ENCODE measurements at regions not wholly inside any gene's neighbourhood (a gene's known extent, or its start where the extent isn't known, plus 50 kb on each side); places are given as distances from the start of the nearest gene placed in this dataset.
"Not testable (repeated sequence)": the region's sequence is repeated elsewhere in the genome, so short reads cannot be mapped to it uniquely, and the experiment has no call there.

DNA sequence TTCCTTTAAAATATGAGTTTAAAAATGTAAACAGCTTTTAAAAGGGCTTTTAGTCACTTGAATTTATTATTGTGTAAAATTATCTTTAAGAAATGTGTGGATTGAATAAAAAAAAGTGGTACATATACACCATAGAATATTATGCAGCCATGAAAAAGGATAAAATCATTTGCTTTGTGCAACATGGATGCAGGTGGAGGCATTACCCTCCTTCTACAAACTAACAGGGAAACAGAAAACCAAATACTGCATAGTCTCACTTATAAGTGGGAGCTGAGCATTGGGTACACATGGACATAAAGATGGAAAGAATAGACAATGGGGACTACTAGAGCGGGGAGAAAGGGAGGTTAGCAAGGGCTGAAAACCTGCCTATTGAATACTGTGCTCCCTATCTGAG lies 999.3 kb downstream of the SLITRK5 start:
- Mint-ChIP-seq H3K4me3 (no peak overlapping the region), H3K27me3 (ENCODE audit: low read depth) (no peaks in the 10 kb centered on the region), H3K36me3 (ENCODE audit: low read depth) (no peaks in the 10 kb centered on the region), H3K9me3 (no peaks in the 10 kb centered on the region), H3K27ac (no peak overlapping the region), H3K4me1 (ENCODE audit: low read depth) (no peaks in the 10 kb centered on the region)
- CTCF ChIA-PET: no interaction called here
- DNase-seq: no peak
- intact Hi-C loops (cut with micrococcal nuclease): no loop called here

DNA sequence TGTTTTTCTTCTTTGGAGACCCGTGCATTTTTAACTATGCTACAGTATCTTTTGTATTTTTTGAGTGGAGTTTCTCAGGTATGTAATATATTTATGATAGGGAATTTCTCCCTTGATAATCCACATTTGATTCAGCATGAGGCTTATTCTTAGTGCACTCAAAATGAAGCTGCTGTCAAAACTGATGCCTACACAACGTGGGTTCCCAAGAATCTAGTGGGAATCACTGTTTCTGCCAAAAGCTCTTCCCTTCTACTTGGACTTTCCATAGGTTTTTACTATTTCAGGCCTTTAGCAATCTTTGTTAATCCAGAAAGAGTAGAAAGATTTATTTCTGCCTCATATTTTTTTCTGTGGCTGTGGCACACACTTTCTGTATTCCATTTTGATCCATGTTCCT lies 1003.7 kb downstream of the SLITRK5 start:
- no peaks in the 10 kb centered on the region for H3K9me3 Mint-ChIP-seq
- no peaks in the 10 kb centered on the region for H3K36me3 Mint-ChIP-seq (ENCODE audit: low read depth)
- CTCF ChIA-PET: no interaction called here
- intact Hi-C loops (cut with micrococcal nuclease): no loop called here
- DNase-seq: no peak
- no peaks in the 10 kb centered on the region for H3K4me1 Mint-ChIP-seq (ENCODE audit: low read depth)
- no peak overlapping the region for H3K4me3 Mint-ChIP-seq
- no peak overlapping the region for H3K27ac Mint-ChIP-seq
- H3K27me3 Mint-ChIP-seq (ENCODE audit: low read depth): no peaks in the 10 kb centered on the region

DNA sequence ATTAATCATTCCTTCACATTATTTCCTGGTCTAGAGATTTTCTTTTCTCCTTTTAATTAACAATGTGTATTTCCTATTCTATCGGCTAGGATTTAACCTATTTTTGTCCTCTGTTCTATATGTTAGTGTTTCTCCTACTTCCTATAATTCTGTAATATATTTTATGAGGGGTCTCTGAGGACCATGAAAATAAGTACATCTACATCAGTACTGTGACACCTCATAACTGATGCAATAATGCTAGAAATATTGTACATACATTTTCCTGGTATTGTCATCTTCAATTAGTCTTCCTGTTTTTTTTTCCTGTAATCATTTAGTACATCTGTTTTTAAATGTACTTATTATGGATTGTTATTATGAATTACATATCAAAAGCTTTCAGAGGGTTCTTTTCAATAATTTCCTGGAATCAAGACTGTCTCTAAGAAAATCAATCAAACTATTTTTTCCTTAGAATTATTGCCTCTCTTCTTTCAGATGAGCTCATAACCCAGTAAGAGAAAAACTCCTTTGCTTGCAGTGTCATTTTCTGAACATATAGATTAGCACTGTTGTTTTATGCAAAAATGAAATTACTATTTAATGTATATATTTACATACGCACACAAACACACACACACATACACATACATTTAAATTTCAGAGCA lies 1004.3 kb downstream of the SLITRK5 start:
- no peaks in the 10 kb centered on the region for H3K4me1 Mint-ChIP-seq (ENCODE audit: low read depth)
- no peaks in the 10 kb centered on the region for H3K36me3 Mint-ChIP-seq (ENCODE audit: low read depth)
- H3K4me3 Mint-ChIP-seq: no peak overlapping the region
- intact Hi-C loops (cut with micrococcal nuclease): no loop called here
- H3K27ac Mint-ChIP-seq: no peak overlapping the region
- no peak for DNase-seq
- H3K9me3 Mint-ChIP-seq: no peaks in the 10 kb centered on the region
- H3K27me3 Mint-ChIP-seq (ENCODE audit: low read depth): no peaks in the 10 kb centered on the region
- CTCF ChIA-PET: no interaction called here

DNA sequence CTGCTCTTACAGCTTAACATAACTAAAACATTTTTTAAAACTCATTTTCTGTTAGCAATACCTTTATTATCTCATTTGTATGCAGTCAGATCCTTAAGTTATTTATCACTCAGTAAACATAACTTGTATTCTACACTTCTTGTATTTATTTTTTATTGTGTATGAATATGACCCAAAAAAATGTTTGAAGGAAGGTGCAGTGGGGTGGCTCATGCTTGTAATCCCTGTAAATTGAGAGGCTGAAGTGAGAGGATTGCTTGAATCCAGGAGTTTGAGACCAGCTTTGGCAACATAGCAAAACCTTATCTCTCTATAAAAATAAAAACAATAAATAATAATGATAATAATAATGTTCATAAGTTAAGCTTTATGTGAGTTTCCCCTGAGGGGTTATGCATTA lies 1004.8 kb downstream of the SLITRK5 start:
- no peak overlapping the region for H3K27ac Mint-ChIP-seq
- H3K36me3 Mint-ChIP-seq (ENCODE audit: low read depth): no peaks in the 10 kb centered on the region
- CTCF ChIA-PET: no interaction called here
- H3K4me1 Mint-ChIP-seq (ENCODE audit: low read depth): no peaks in the 10 kb centered on the region
- H3K9me3 Mint-ChIP-seq: no peaks in the 10 kb centered on the region
- no peaks in the 10 kb centered on the region for H3K27me3 Mint-ChIP-seq (ENCODE audit: low read depth)
- intact Hi-C loops (cut with micrococcal nuclease): no loop called here
- no peak for DNase-seq
- no peak overlapping the region for H3K4me3 Mint-ChIP-seq

DNA sequence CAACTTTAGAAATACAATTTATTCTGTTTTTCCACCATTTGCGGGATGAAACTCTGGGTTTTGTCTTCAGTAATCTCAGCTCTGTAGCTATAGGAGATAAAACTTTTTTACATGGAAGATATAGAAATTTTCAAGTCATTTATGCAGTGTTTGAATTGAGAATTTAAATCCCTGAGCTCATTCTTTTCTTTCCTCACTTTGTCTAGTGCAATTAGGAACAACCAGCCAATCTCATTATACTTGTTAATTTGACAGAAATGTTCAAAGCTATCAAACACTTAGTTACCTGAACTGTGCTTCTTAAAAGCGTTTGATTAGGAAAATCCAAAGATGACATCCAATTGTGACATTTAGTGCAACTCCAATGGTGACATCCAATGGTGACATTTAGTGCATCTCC lies 1014.3 kb downstream of the SLITRK5 start:
- intact Hi-C loops (cut with micrococcal nuclease): no loop called here
- H3K4me1 Mint-ChIP-seq (ENCODE audit: low read depth): no peaks in the 10 kb centered on the region
- DNase-seq: no peak
- H3K4me3 Mint-ChIP-seq: no peak overlapping the region
- no peaks in the 10 kb centered on the region for H3K9me3 Mint-ChIP-seq
- no peaks in the 10 kb centered on the region for H3K27me3 Mint-ChIP-seq (ENCODE audit: low read depth)
- H3K27ac Mint-ChIP-seq: no peak overlapping the region
- CTCF ChIA-PET: no interaction called here
- H3K36me3 Mint-ChIP-seq (ENCODE audit: low read depth): no peaks in the 10 kb centered on the region

DNA sequence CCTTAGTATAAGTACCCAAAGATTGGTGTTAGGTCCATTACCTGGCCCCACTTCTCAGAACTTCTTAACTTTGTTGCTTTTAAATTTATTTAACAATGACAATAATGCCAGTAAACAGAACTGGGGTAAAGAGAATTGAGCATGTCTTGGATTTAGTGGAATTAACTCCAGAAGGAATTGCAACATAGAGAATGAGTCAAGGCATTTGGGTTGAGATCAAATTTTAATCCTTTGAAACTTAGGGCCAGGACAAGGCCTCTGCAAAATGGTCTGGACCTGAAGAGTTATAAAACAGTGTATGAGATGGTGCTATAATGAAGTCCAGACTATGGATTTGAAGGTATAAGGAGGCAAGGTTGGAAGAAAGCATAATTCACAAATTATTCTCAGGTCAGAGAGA lies 1030.4 kb downstream of the SLITRK5 start:
- DNase-seq: no peak
- Mint-ChIP-seq H3K4me1 (ENCODE audit: low read depth) (no peaks in the 10 kb centered on the region), H3K36me3 (ENCODE audit: low read depth) (no peaks in the 10 kb centered on the region), H3K4me3 (no peak overlapping the region), H3K27ac (no peak overlapping the region), H3K9me3 (peaks cover 5% of the 10 kb centered on the region), H3K27me3 (ENCODE audit: low read depth) (no peaks in the 10 kb centered on the region)
- intact Hi-C loops (cut with micrococcal nuclease): no loop called here
- CTCF ChIA-PET: no interaction called here

DNA sequence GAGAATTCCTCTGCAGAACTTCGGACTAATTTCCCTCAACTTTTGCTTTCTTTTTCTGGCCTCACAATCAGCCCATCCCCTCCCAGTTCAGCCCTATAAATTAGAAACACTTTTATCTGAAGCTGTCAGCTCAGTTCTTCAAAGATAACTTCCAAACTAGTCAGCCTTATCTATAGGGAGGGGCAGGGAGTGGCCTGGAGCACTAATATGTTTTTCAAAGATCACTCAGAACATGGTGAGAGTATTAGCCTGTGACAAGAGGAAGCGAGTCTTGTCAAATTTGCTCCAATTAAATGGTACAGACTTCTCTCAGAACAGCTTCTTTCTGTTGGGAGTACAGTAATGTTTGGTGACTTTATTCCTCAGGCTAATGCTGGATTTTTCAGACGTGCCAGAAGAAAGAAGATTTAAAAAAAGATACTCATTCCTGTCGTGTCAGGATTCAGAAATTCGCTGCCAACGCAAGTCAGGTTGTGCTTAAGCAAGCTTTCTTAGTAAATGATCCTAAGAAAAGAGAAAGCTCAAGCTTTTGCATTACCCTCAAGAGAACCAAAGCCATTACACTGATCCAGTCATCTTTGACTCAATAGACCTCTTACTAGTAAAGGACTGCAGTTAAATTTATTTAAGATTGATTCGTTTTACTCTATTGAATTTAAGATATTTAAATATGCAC lies 1033.6 kb downstream of the SLITRK5 start:
- H3K27me3 Mint-ChIP-seq (ENCODE audit: low read depth): no peaks in the 10 kb centered on the region
- H3K4me3 Mint-ChIP-seq: no peak overlapping the region
- intact Hi-C loops (cut with micrococcal nuclease): no loop called here
- H3K4me1 Mint-ChIP-seq (ENCODE audit: low read depth): no peaks in the 10 kb centered on the region
- H3K9me3 Mint-ChIP-seq: peaks cover 1% of the 10 kb centered on the region
- CTCF ChIA-PET: interaction anchor here (1.1 kb wide), 1 partner anchor 10 kb away, joined by 3 read pairs; no protein-coding TSS in a partner anchor
- H3K27ac Mint-ChIP-seq: no peak overlapping the region
- no peaks in the 10 kb centered on the region for H3K36me3 Mint-ChIP-seq (ENCODE audit: low read depth)
- DNase-seq: no peak

DNA sequence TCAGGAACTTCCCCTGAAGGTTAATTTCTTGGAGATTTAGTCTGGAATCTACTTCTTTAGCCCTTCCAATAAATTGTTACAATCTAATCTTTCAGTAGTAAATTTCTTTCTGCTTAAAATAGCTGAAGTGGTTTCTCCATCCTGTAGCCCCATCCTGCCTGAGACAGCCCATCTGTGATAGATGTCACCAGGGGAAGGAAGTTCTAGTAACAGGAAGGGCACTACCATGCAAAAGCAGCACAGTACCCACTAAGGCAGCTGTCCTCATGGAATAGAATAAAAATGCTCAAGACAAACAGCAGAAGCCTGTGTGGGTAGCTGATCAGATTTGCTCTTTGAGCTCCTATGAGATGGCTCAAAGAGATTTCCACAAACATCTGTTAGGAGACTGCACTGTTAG lies 1036.5 kb downstream of the SLITRK5 start:
- CTCF ChIA-PET: no interaction called here
- Mint-ChIP-seq H3K36me3 (ENCODE audit: low read depth) (no peaks in the 10 kb centered on the region), H3K4me3 (no peak overlapping the region), H3K27me3 (ENCODE audit: low read depth) (no peaks in the 10 kb centered on the region), H3K4me1 (ENCODE audit: low read depth) (no peaks in the 10 kb centered on the region), H3K9me3 (peaks cover 1% of the 10 kb centered on the region), H3K27ac (no peak overlapping the region)
- no peak for DNase-seq
- intact Hi-C loops (cut with micrococcal nuclease): no loop called here

DNA sequence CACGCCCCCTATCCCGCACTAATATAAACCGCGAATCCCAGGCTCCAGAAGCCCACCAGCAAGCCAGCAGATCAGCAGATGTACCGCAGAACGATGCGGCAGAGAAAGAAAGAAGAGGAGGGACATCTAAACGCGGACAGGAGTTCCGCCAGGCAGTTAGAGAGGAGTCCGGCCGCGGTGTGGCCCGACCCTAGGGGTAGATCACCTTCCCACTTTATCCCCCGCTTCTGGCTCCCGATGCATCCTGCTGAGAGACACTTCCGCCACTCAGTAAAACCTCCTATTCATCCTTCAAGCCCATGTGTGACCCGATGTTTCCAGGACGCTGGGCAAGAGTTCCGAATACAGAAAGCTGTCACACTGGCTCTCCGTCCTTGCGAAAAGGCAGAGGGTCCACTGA lies 1046.8 kb downstream of the SLITRK5 start:
- no peak for DNase-seq
- H3K36me3 Mint-ChIP-seq (ENCODE audit: low read depth): no peaks in the 10 kb centered on the region
- intact Hi-C loops (cut with micrococcal nuclease): no loop called here
- H3K4me1 Mint-ChIP-seq (ENCODE audit: low read depth): no peaks in the 10 kb centered on the region
- no peak overlapping the region for H3K4me3 Mint-ChIP-seq
- H3K27ac Mint-ChIP-seq: no peak overlapping the region
- CTCF ChIA-PET: no interaction called here
- H3K27me3 Mint-ChIP-seq (ENCODE audit: low read depth): no peaks in the 10 kb centered on the region
- peaks cover 8% of the 10 kb centered on the region for H3K9me3 Mint-ChIP-seq

DNA sequence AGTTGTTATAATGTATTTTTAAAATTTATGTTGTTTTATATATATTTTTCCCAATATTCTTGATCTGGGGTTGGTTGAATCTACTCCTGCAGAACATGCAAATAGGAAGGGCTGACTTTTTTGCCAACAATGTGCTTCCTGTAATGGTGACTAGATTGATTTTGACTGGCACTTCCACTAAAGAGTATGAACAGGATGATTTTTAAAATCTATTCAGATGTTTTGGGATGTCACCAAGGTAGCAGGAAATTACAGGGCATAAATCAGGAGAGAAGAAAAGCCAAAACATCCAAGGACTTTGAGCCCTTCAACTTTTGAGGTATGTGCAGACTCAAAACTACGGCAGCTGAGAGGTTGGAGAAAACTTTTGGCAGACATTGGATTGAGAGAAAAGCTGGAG lies 1047.6 kb downstream of the SLITRK5 start:
- Mint-ChIP-seq H3K4me3 (no peak overlapping the region), H3K9me3 (peaks cover 8% of the 10 kb centered on the region), H3K27ac (no peak overlapping the region), H3K4me1 (ENCODE audit: low read depth) (no peaks in the 10 kb centered on the region), H3K36me3 (ENCODE audit: low read depth) (no peaks in the 10 kb centered on the region), H3K27me3 (ENCODE audit: low read depth) (no peaks in the 10 kb centered on the region)
- intact Hi-C loops (cut with micrococcal nuclease): no loop called here
- DNase-seq: no peak
- CTCF ChIA-PET: no interaction called here

DNA sequence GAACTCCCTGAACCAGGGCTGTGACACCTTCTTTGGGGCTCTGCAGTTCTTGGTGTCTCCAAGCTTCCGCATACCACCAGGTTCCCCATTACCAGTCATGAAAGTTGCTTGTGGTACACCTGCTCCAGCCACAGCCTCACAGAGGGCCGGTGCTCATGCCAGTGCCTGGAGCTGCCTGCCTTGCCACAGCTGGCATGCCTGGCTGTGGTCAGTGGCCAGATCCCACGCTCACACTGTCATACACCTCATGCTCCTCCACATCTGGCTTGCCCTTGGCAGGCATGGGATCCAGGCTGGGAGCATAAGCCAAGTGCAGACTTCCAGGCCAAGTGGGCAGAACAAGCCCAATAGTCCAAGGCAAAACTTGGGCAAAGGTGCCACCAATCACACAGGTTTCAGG lies 1054.9 kb downstream of the SLITRK5 start:
- DNase-seq: no peak
- no peaks in the 10 kb centered on the region for H3K27me3 Mint-ChIP-seq (ENCODE audit: low read depth)
- CTCF ChIA-PET: no interaction called here

DNA sequence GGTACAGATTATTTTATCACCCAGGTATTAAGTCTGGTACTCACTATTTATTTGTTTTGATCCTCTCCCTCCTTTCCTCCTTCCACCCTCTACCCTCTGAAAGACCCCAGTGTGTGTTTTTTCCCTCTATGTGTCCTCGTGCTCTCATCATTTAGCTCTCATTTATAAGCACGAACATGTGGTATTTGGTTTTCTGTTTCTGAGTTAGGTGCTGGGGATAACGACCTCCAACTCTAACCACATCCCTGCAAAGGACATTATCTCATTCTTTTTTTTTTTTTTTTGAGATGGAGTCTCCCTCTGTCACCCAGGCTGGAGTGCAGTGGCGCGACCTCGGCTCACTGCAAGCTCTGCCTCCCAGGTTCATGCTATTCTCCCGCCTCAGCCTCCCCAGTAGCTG lies 1056.1 kb downstream of the SLITRK5 start:
- H3K27ac Mint-ChIP-seq; CTCF ChIA-PET; H3K4me3 Mint-ChIP-seq; H3K36me3 Mint-ChIP-seq (ENCODE audit: low read depth); H3K4me1 Mint-ChIP-seq (ENCODE audit: low read depth); intact Hi-C loops (cut with micrococcal nuclease); H3K9me3 Mint-ChIP-seq; DNase-seq; H3K27me3 Mint-ChIP-seq (ENCODE audit: low read depth): not testable (repeated sequence)

More for the DNA sequence above, 1054.9 kb downstream of the SLITRK5 start:
- H3K27ac Mint-ChIP-seq: no peak overlapping the region
- peaks cover 6% of the 10 kb centered on the region for H3K9me3 Mint-ChIP-seq
- H3K4me3 Mint-ChIP-seq: no peak overlapping the region
- no peaks in the 10 kb centered on the region for H3K4me1 Mint-ChIP-seq (ENCODE audit: low read depth)
- H3K36me3 Mint-ChIP-seq (ENCODE audit: low read depth): no peaks in the 10 kb centered on the region
- intact Hi-C loops (cut with micrococcal nuclease): no loop called here

DNA sequence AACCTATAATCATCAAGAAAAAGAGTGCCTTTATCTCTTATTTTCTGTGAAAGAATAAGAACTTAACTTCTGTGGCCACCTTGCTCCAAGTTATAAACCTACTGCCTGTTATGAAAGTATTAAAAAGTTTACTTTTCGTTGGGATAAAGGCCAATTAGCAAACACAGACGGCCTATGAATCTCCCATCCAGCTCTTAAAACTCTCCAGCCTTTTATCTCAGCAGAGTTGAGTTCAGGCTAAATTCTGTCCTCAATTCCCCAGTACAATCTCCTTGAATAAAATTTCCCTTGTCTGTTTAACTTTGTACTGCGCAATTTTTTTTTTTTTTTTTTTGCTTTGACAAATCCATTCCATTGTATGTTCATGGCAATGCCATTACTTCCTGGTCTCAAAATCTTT lies 1058.4 kb downstream of the SLITRK5 start:
- Mint-ChIP-seq H3K4me3 (no peak overlapping the region), H3K27ac (no peak overlapping the region), H3K27me3 (ENCODE audit: low read depth) (no peaks in the 10 kb centered on the region), H3K36me3 (ENCODE audit: low read depth) (no peaks in the 10 kb centered on the region), H3K9me3 (peaks cover 6% of the 10 kb centered on the region), H3K4me1 (ENCODE audit: low read depth) (no peaks in the 10 kb centered on the region)
- CTCF ChIA-PET: no interaction called here
- DNase-seq: no peak
- intact Hi-C loops (cut with micrococcal nuclease): no loop called here

Measured in activated naive CD4-positive, alpha-beta T cell treated with anti-CD3 and anti-CD28 coated beads for 36 hours (primary cell).